H9 (cell line): ENCODE measurements at regions not wholly inside any gene's neighbourhood (a gene's known extent, or its start where the extent isn't known, plus 50 kb on each side); places are given as distances from the start of the nearest gene placed in this dataset.
A peak's percentile ranks its signal among the peaks of the same experiment; 100 is the strongest.

Experiments
- DNase-seq: peaks from one replicate; pipeline ENCODE4 v3.0.0-alpha.2; 2017
- H2AFZ ChIP-seq: one replicate; pipeline ENCODE4 v1.6.1; 2013; ENCODE audit warnings: mild to moderate bottlenecking, low read length, control low read depth, moderate library complexity
- H2AK5ac ChIP-seq: 2 replicates; pipeline ENCODE4 v1.6.1; 2013; ENCODE audit warnings: low read length, control low read depth, mixed read lengths; ENCODE audit not compliant: insufficient read length
- H2BK120ac ChIP-seq: one replicate; pipeline ENCODE4 v1.6.1; 2013; ENCODE audit warnings: low read depth, mild to moderate bottlenecking, low read length, control low read depth, inconsistent platforms; ENCODE audit not compliant: poor library complexity, severe bottlenecking
- H2BK12ac ChIP-seq: 2 replicates; pipeline ENCODE4 v1.6.1; 2013; ENCODE audit warnings: low read length, control low read depth, mixed read lengths, low read depth; ENCODE audit not compliant: insufficient read length
- H2BK15ac ChIP-seq: 2 replicates; pipeline ENCODE4 v1.6.1; 2013; ENCODE audit warnings: low read depth, low read length, control low read depth
- H2BK20ac ChIP-seq: one replicate; pipeline ENCODE4 v1.6.1; 2013; ENCODE audit warnings: low read depth, mild to moderate bottlenecking, low read length, control low read depth, inconsistent platforms; ENCODE audit not compliant: poor library complexity, severe bottlenecking
- H2BK5ac ChIP-seq: 2 replicates; pipeline ENCODE4 v1.6.1; 2013; ENCODE audit warnings: low read length, control low read depth, mixed read lengths; ENCODE audit not compliant: insufficient read length
- H3K14ac ChIP-seq: 2 replicates; pipeline ENCODE4 v1.6.1; 2013; ENCODE audit warnings: low read length, control low read depth; ENCODE audit not compliant: insufficient read depth
- H3K18ac ChIP-seq: 2 replicates; pipeline ENCODE4 v1.6.1; 2013; ENCODE audit warnings: low read depth, mild to moderate bottlenecking, mixed read lengths, low read length, control low read depth; ENCODE audit not compliant: insufficient read length
- H3K23ac ChIP-seq: 2 replicates; pipeline ENCODE4 v1.6.1; 2013; ENCODE audit warnings: low read length, control low read depth, mixed read lengths, low read depth; ENCODE audit not compliant: insufficient read length
- H3K23me2 ChIP-seq: 2 replicates; pipeline ENCODE4 v1.6.1; 2013; ENCODE audit warnings: low read depth, mild to moderate bottlenecking, mixed read lengths, low read length, control low read depth; ENCODE audit not compliant: insufficient read length, poor library complexity, severe bottlenecking
- H3K27ac ChIP-seq: 2 replicates; pipeline ENCODE4 v1.5.1; 2013; ENCODE audit warnings: low read length, control low read depth, mixed read lengths, low read depth; ENCODE audit not compliant: insufficient read length
- H3K27me3 ChIP-seq: 2 replicates; pipeline ENCODE4 v1.6.1; 2013; ENCODE audit warnings: low read length, control low read depth, inconsistent platforms; ENCODE audit not compliant: insufficient read depth
- H3K4ac ChIP-seq: 2 replicates; pipeline ENCODE4 v1.6.1; 2013; ENCODE audit warnings: low read depth, mild to moderate bottlenecking, control low read depth, inconsistent platforms, low read length, moderate library complexity
- H3K4me1 ChIP-seq: 2 replicates; pipeline ENCODE4 v1.6.1; 2013; ENCODE audit warnings: low read length, control low read depth, inconsistent platforms; ENCODE audit not compliant: insufficient read depth
- H3K4me2 ChIP-seq: 2 replicates; pipeline ENCODE4 v1.6.1; 2013; ENCODE audit warnings: low read length, control low read depth, mixed read lengths; ENCODE audit not compliant: insufficient read length, insufficient read depth
- H3K56ac ChIP-seq: 2 replicates; pipeline ENCODE4 v1.6.1; 2013; ENCODE audit warnings: low read depth, mild to moderate bottlenecking, mixed read lengths, low read length, control low read depth; ENCODE audit not compliant: insufficient read length
- H3K79me1 ChIP-seq: 2 replicates; pipeline ENCODE4 v1.6.1; 2013; ENCODE audit warnings: low read depth, mild to moderate bottlenecking, moderate library complexity, low read length, control low read depth, inconsistent platforms; ENCODE audit not compliant: insufficient read depth, poor library complexity, severe bottlenecking
- H3K79me2 ChIP-seq: 2 replicates; pipeline ENCODE4 v1.6.1; 2013; ENCODE audit warnings: low read length, control low read depth, inconsistent platforms; ENCODE audit not compliant: insufficient read depth
- H3K9ac ChIP-seq: 2 replicates; pipeline ENCODE4 v1.6.1; 2013; ENCODE audit warnings: low read length, control low read depth, mixed read lengths; ENCODE audit not compliant: insufficient read length; ENCODE audit errors: extremely low read depth
- H3K9me3 ChIP-seq: one replicate; pipeline ENCODE4 v1.6.1; 2013; ENCODE audit warnings: low read depth, low read length, inconsistent platforms; ENCODE audit not compliant: control insufficient read depth
- H3T11ph ChIP-seq: one replicate; pipeline ENCODE4 v1.6.1; 2013; ENCODE audit warnings: mild to moderate bottlenecking, low read length, control low read depth, inconsistent platforms
- H4K20me1 ChIP-seq: one replicate; pipeline ENCODE4 v1.6.1; 2013; ENCODE audit not compliant: control insufficient read depth, insufficient read length, insufficient read depth
- H4K5ac ChIP-seq: 2 replicates; pipeline ENCODE4 v1.6.1; 2013; ENCODE audit warnings: low read depth, mild to moderate bottlenecking, mixed read lengths, low read length, control low read depth; ENCODE audit not compliant: insufficient read length
- H4K8ac ChIP-seq: replicated peaks from 2 replicates; pipeline ENCODE4 v1.6.1; 2013; ENCODE audit warnings: low read length, control low read depth, mixed read lengths, low read depth; ENCODE audit not compliant: insufficient read length
- H4K91ac ChIP-seq: 2 replicates; pipeline ENCODE4 v1.6.1; 2013; ENCODE audit warnings: low read depth, mild to moderate bottlenecking, moderate library complexity, mixed read lengths, low read length, control low read depth; ENCODE audit not compliant: insufficient read length
- H3K27ac Mint-ChIP-seq, 3 experiments: 2 replicates in 2 of 3; 3 replicates in 1 of 3; pipeline ENCODE4 v1.8.0; 2020 to 2021; ENCODE audit warnings: mixed read lengths in 3 of 3, mild to moderate bottlenecking in 1 of 3, moderate library complexity in 1 of 3
- H3K27me3 Mint-ChIP-seq: 2 replicates; pipeline ENCODE4 v1.8.0; 2021; ENCODE audit warnings: low read depth, mild to moderate bottlenecking, moderate library complexity, mixed read lengths
- H3K36me3 Mint-ChIP-seq, 3 experiments: 2 replicates in 2 of 3; 3 replicates in 1 of 3; pipeline ENCODE4 v1.8.0; 2020 to 2021; ENCODE audit warnings: low read depth in 3 of 3, mixed read lengths in 3 of 3; ENCODE audit not compliant: insufficient read depth in 1 of 3
- H3K4me1 Mint-ChIP-seq, 2 experiments: 2 replicates each; pipeline ENCODE4 v1.8.0; 2020; ENCODE audit warnings: mixed read lengths in 2 of 2
- H3K4me3 Mint-ChIP-seq, 2 experiments: 2 replicates in 1 of 2; 3 replicates in 1 of 2; pipeline ENCODE4 v1.8.0; 2020 to 2021; ENCODE audit warnings: mild to moderate bottlenecking in 2 of 2, mixed read lengths in 2 of 2, moderate library complexity in 1 of 2
- H3K9me3 Mint-ChIP-seq, 2 experiments: 2 replicates in 1 of 2; 3 replicates in 1 of 2; pipeline ENCODE4 v1.8.0; 2020; ENCODE audit warnings: mild to moderate bottlenecking in 2 of 2, mixed read lengths in 2 of 2, moderate library complexity in 1 of 2
- WGBS: extraction: QIAGEN DNeasy Blood & Tissue Kit; methylation state at CpG from one replicate; pipeline ENCODE4 v1.1.7; 2013; ENCODE audit warnings: missing lambda C conversion rate, low lambda C conversion rate, mixed read lengths; ENCODE audit not compliant: insufficient read length; ENCODE audit errors: extremely low coverage; 5-methylcytosine and 5-hydroxymethylcytosine counted together
- TF ChIP-seq, protein P1 (sequence below): fragments of 200-600 bp; sonication (generic); conservative IDR thresholded peaks from 3 replicates; pipeline ENCODE4 v1.8.0; 2021; ENCODE audit warnings: antibody characterized with exemption, mild to moderate bottlenecking

- H3T11ph ChIP-seq = no peak overlapping the region
- Mint-ChIP-seq H3K27me3 (no peaks in the 10 kb centered on the region), H3K4me1 (peaks cover 8 to 12% of the 10 kb centered on the region in 2 experiments), H3K9me3 (no peaks in the 10 kb centered on the region), H3K4me3 (no peak overlapping the region), H3K36me3 (no peaks in the 10 kb centered on the region), H3K27ac (peak overlapping the region in 2 of 3 experiments; percentile 68 to 72; a peak in 4 of 7 replicates)
- no peak overlapping the region for H4K91ac ChIP-seq
- no peaks in the 10 kb centered on the region for H3K79me2 ChIP-seq
- no peak overlapping the region for H3K18ac ChIP-seq
- H2BK12ac ChIP-seq = no peak overlapping the region
- H3K23me2 ChIP-seq = no peaks in the 10 kb centered on the region
- H3K4me1 ChIP-seq = no peaks in the 10 kb centered on the region
- no peaks in the 10 kb centered on the region for H3K9me3 ChIP-seq
- no peak overlapping the region for H4K5ac ChIP-seq
- H3K4me2 ChIP-seq = no peak overlapping the region
- H3K56ac ChIP-seq = no peak overlapping the region
- H3K27ac ChIP-seq = no peak overlapping the region
- H2BK15ac ChIP-seq = no peak overlapping the region
- H2BK120ac ChIP-seq = no peak overlapping the region
- H2BK5ac ChIP-seq = no peak overlapping the region
- H3K79me1 ChIP-seq = no peaks in the 10 kb centered on the region
- no peak overlapping the region for H3K9ac ChIP-seq
- no peak overlapping the region for H3K14ac ChIP-seq
- no peak overlapping the region for H4K8ac ChIP-seq
- H4K20me1 ChIP-seq = no peaks in the 10 kb centered on the region
- H2BK20ac ChIP-seq = no peak overlapping the region
- TF ChIP-seq, protein P1, sequence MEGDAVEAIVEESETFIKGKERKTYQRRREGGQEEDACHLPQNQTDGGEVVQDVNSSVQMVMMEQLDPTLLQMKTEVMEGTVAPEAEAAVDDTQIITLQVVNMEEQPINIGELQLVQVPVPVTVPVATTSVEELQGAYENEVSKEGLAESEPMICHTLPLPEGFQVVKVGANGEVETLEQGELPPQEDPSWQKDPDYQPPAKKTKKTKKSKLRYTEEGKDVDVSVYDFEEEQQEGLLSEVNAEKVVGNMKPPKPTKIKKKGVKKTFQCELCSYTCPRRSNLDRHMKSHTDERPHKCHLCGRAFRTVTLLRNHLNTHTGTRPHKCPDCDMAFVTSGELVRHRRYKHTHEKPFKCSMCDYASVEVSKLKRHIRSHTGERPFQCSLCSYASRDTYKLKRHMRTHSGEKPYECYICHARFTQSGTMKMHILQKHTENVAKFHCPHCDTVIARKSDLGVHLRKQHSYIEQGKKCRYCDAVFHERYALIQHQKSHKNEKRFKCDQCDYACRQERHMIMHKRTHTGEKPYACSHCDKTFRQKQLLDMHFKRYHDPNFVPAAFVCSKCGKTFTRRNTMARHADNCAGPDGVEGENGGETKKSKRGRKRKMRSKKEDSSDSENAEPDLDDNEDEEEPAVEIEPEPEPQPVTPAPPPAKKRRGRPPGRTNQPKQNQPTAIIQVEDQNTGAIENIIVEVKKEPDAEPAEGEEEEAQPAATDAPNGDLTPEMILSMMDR = no peak
- WGBS = no CpG with 5 or more reads among the region's 2 CpGs
- H2AFZ ChIP-seq = no peak overlapping the region
- H3K23ac ChIP-seq = no peak overlapping the region
- H3K4ac ChIP-seq = no peak overlapping the region
- no peak overlapping the region for H2AK5ac ChIP-seq
- no peaks in the 10 kb centered on the region for H3K27me3 ChIP-seq
- no peak for DNase-seq
These were observed 784.8 kb upstream of the KLHL29 start for GRCh38 chr2:22600156-22600555.
